ENCODE measurements at regions not wholly inside any gene's neighbourhood (a gene's known extent, or its start where the extent isn't known, plus 50 kb on each side); places are given as distances from the start of the nearest gene placed in this dataset.

DNA sequence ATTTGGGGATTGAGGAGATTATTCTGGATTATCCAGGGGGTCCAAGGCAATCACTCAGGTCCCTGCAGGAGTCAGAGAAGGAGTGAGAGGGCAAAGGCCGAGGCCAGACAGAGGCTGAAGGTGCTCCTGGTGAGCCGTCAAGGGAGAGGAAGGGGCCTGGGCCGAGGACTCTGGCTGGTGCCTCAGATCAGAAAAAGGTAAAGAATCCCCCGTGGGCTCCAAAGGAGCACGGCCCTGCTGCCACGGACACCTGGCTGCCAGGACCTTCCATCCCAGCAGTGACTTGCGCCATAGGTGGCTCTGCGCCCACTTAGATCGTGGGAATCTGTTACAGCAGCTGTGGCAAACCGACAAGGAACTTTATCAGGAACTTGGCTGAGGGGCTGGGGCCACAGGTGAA, 374.8 kb upstream of the MYT1L start:
- POLR2A ChIA-PET: no interaction called here
- Mint-ChIP-seq H3K4me3 (no peak overlapping the region), H3K9me3 (no peaks in the 10 kb centered on the region), H3K27ac (no peak overlapping the region), H3K36me3 (ENCODE audit: low read depth) (no peaks in the 10 kb centered on the region), H3K4me1 (ENCODE audit: low read depth) (peaks cover 26% of the 10 kb centered on the region), H3K27me3 (no peaks in the 10 kb centered on the region)
- CTCF ChIA-PET: no interaction called here
- Histone ChIP-seq H3K36me3 (ENCODE audit: insufficient read depth, low read length) (no peaks in the 10 kb centered on the region), H3K9me3 (ENCODE audit: control insufficient read depth in 1 of 2, insufficient read depth in 1 of 2, low read length in 2 of 2) (peaks cover 0 to 7% of the 10 kb centered on the region in 2 experiments), H3K4me3 (ENCODE audit: low read length) (no peak overlapping the region), H3K4me1 (ENCODE audit: insufficient read depth, low read length) (peaks cover 11% of the 10 kb centered on the region), H3K27ac (ENCODE audit: low read depth in 1 of 2, low read length in 2 of 2) (no peak overlapping the region), H3K27me3 (ENCODE audit: control insufficient read depth in 1 of 2, insufficient read depth in 2 of 2, low read length in 2 of 2) (no peaks in the 10 kb centered on the region)
- DNase-seq (no peak), ATAC-seq (ENCODE audit: poor library complexity) (no peak)
- TF ChIP-seq, protein P1, sequence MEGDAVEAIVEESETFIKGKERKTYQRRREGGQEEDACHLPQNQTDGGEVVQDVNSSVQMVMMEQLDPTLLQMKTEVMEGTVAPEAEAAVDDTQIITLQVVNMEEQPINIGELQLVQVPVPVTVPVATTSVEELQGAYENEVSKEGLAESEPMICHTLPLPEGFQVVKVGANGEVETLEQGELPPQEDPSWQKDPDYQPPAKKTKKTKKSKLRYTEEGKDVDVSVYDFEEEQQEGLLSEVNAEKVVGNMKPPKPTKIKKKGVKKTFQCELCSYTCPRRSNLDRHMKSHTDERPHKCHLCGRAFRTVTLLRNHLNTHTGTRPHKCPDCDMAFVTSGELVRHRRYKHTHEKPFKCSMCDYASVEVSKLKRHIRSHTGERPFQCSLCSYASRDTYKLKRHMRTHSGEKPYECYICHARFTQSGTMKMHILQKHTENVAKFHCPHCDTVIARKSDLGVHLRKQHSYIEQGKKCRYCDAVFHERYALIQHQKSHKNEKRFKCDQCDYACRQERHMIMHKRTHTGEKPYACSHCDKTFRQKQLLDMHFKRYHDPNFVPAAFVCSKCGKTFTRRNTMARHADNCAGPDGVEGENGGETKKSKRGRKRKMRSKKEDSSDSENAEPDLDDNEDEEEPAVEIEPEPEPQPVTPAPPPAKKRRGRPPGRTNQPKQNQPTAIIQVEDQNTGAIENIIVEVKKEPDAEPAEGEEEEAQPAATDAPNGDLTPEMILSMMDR (IDR thresholded peaks at IDR 0.05): no peak
- intact Hi-C loops (cut with DNase I, micrococcal nuclease): no loop called here

DNA sequence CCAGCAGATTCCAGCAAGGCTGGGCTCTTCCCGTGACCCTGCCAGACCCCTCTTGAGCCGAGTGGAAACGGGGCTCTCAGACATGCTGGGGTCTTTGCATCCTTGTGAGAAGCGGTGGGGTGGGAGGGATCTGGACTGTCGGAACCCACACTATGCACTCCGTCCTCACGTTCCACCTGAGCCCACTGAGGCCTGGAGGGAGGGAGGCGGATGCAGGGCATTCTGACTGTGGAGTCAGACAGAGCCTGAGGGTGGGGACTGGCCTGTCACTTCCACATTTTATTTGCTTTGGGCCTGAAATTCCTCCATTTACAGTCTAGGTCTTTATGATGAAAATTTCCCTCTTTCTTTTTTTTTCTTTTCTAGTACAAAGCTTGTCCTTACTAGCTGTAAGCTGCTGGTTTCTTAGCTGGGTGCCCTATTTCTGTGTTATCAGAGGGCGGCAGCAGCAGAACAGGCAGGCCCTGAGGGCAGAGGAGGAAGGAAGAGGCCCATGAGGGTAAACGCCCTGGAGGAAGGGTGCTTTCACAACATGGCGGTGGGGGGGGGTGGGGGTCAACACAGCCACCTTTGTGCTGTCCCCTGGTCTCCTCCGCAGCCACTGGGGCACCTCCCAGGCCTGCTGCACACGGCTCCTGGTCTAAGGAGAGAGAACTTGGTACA, 373.5 kb upstream of the MYT1L start:
- Histone ChIP-seq H3K36me3 (ENCODE audit: insufficient read depth, low read length) (no peaks in the 10 kb centered on the region), H3K27me3 (ENCODE audit: control insufficient read depth in 1 of 2, insufficient read depth in 2 of 2, low read length in 2 of 2) (no peaks in the 10 kb centered on the region), H3K4me1 (ENCODE audit: insufficient read depth, low read length) (peaks cover 11% of the 10 kb centered on the region), H3K4me3 (ENCODE audit: low read length) (no peak overlapping the region), H3K27ac (ENCODE audit: low read depth in 1 of 2, low read length in 2 of 2) (no peak overlapping the region), H3K9me3 (ENCODE audit: control insufficient read depth in 1 of 2, insufficient read depth in 1 of 2, low read length in 2 of 2) (peaks cover 0 to 4% of the 10 kb centered on the region in 2 experiments)
- Mint-ChIP-seq H3K27ac (peak overlapping the region; percentile 59), H3K4me3 (no peak overlapping the region), H3K4me1 (ENCODE audit: low read depth) (peaks cover 26% of the 10 kb centered on the region), H3K9me3 (no peaks in the 10 kb centered on the region), H3K27me3 (no peaks in the 10 kb centered on the region), H3K36me3 (ENCODE audit: low read depth) (no peaks in the 10 kb centered on the region)
- ATAC-seq (ENCODE audit: poor library complexity) (no peak), DNase-seq (no peak)
- TF ChIP-seq, protein P1 (IDR thresholded peaks at IDR 0.05): no peak
- ChIA-PET CTCF (no interaction called here), POLR2A (no interaction called here)
- intact Hi-C loops (cut with DNase I, micrococcal nuclease): no loop called here

DNA sequence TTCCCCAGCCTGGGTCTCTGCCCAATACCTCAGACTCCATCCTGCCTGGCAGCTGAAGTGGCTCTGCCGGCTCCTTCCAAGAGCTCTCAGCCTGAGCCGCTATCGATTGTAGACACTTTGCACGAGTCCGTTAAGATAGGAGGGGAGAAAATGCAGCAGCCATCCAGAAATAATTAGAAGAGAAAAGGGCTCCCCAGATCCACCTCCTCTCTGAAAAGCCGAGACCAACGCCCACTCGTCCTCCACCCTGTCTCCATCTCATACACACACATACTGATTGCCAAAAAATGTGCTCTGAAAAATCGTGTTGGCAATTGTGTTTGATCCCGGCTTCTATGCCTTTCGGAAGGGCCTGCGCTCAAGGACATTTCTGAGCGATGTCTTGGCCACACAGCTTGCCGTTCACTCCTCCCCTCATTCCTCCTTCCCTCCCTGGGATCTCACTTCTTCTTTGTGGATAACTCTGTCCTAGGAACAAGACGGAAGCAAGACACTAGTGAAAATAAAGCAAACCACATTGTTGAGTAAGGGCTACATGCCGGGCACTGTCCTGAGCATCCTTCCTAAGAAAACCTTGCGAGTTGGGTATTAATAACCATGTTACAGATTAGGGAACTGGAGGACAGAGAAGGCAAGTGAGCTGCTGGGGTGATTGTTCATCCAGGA, 372.8 kb upstream of the MYT1L start:
- intact Hi-C loops (cut with DNase I, micrococcal nuclease): no loop called here
- no peaks in the 10 kb centered on the region for H3K9me3 Mint-ChIP-seq
- ChIA-PET POLR2A (no interaction called here), CTCF (no interaction called here)
- peaks cover 0 to 4% of the 10 kb centered on the region in 2 experiments for H3K9me3 ChIP-seq (ENCODE audit: control insufficient read depth in 1 of 2, insufficient read depth in 1 of 2, low read length in 2 of 2)
- peaks cover 11% of the 10 kb centered on the region for H3K4me1 ChIP-seq (ENCODE audit: insufficient read depth, low read length)
- H3K36me3 Mint-ChIP-seq (ENCODE audit: low read depth): no peaks in the 10 kb centered on the region
- no peak overlapping the region for H3K4me3 Mint-ChIP-seq
- DNase-seq: no peak
- H3K36me3 ChIP-seq (ENCODE audit: insufficient read depth, low read length): no peaks in the 10 kb centered on the region
- TF ChIP-seq, protein P1 (IDR thresholded peaks at IDR 0.05): no peak
- no peaks in the 10 kb centered on the region for H3K27me3 Mint-ChIP-seq
- ATAC-seq (ENCODE audit: poor library complexity): no peak
- H3K27me3 ChIP-seq (ENCODE audit: control insufficient read depth in 1 of 2, insufficient read depth in 2 of 2, low read length in 2 of 2): no peaks in the 10 kb centered on the region
- H3K4me1 Mint-ChIP-seq (ENCODE audit: low read depth): peaks cover 26% of the 10 kb centered on the region
- no peak overlapping the region for H3K27ac ChIP-seq (ENCODE audit: low read depth in 1 of 2, low read length in 2 of 2)
- peak overlapping the region; percentile 25 for H3K27ac Mint-ChIP-seq
- H3K4me3 ChIP-seq (ENCODE audit: low read length): no peak overlapping the region

All from CD4-positive, alpha-beta T cell (primary cell).